HCT116 (cell line): ENCODE measurements at regions not wholly inside any gene's neighbourhood (a gene's known extent, or its start where the extent isn't known, plus 50 kb on each side); places are given as distances from the start of the nearest gene placed in this dataset.
A peak's percentile ranks its signal among the peaks of the same experiment; 100 is the strongest.

Source experiments
- ATAC-seq: fragments of 200-7000 bp; cut with Tn5 transposase; 2 replicates; pipeline ENCODE4 v1.9.1; 2020; ENCODE audit warnings: mild to moderate bottlenecking, moderate library complexity
- BruUV-seq: library from RNA; stranded (reverse); fragments of 400-500 nt; replicated peaks from 2 replicates; lab custom pipeline; 2021; lab: Mats Ljungman, UMichigan
- CTCF ChIA-PET: fragments of 300-600 bp; sonication (Branson Sonifier 250); formaldehyde crosslinking; loops from one replicate; lab custom pipeline; 2021; ENCODE audit warnings: antibody characterized with exemption; lab: Charles Lee
- POLR2A ChIA-PET: fragments of 300-600, 350-600 bp; sonication (Branson Sonifier 250); formaldehyde crosslinking; loops from one replicate; lab custom pipeline; 2021; ENCODE audit warnings: antibody characterized with exemption; lab: Charles Lee
- RAD21 ChIA-PET, 2 experiments: fragments of 300-600 bp; sonication (Branson Sonifier 250); formaldehyde crosslinking; loops; one replicate each; lab custom pipeline; 2023; ENCODE audit warnings: low total read pairs in 2 of 2; ENCODE audit not compliant: uncharacterized antibody in 2 of 2, unreplicated experiment in 2 of 2, low non-redundant PET in 1 of 2; lab: Charles Lee
- DNase-seq: peaks from one replicate; pipeline ENCODE4 v3.0.0-alpha.2; 2010; ENCODE audit warnings: low read depth, low spot score
- H2AFZ ChIP-seq: fragments of 200-600 bp; shearing (Covaris generic), sonication (generic); 2 replicates; pipeline ENCODE4 v1.6.1; 2017; ENCODE audit warnings: low read depth, mixed run types, mixed read lengths, antibody characterized with exemption, low read length; ENCODE audit not compliant: poor library complexity, severe bottlenecking
- H3K27ac ChIP-seq: 2 replicates; pipeline ENCODE4 v1.5.1; 2012; ENCODE audit warnings: low read depth, low read length
- H3K27me3 ChIP-seq: fragments of 200-600 bp; sonication (generic); 2 replicates; pipeline ENCODE4 v1.6.1; 2016; ENCODE audit warnings: mixed run types, low read length, mixed read lengths; ENCODE audit not compliant: insufficient read depth
- H3K36me3 ChIP-seq, 2 experiments: fragments of 200-500 bp in 1 of 2; fragments of 200-600 bp in 1 of 2; sonication (Bioruptor generic) in 1 of 2; sonication (generic) in 1 of 2; 2 replicates each; pipeline versions ENCODE4 v1.5.1 to v1.6.1; 2014 to 2016; ENCODE audit warnings: low read length in 2 of 2, inconsistent platforms in 1 of 2, mixed read lengths in 1 of 2, mixed run types in 1 of 2; ENCODE audit not compliant: insufficient read depth in 2 of 2, control insufficient read depth in 1 of 2
- H3K4me1 ChIP-seq, 2 experiments: fragments of 200-600 bp in 1 of 2; sonication (generic) in 1 of 2; 2 replicates each; pipeline versions ENCODE4 v1.5.1 to v1.6.1; 2012 to 2017; ENCODE audit warnings: low read length in 2 of 2, inconsistent platforms in 1 of 2, mild to moderate bottlenecking in 1 of 2, mixed read lengths in 1 of 2, mixed run types in 1 of 2, moderate library complexity in 1 of 2; ENCODE audit not compliant: insufficient read depth in 2 of 2, control insufficient read depth in 1 of 2
- H3K4me2 ChIP-seq: fragments of 200-600 bp; sonication (generic); 2 replicates; pipeline ENCODE4 v1.6.1; 2017; ENCODE audit warnings: mixed run types, low read length, mixed read lengths
- H3K4me3 ChIP-seq, 2 experiments: fragments of 200-600 bp in 1 of 2; sonication (generic) in 1 of 2; replicated peaks in 1 of 2; 2 replicates each; pipeline ENCODE4 v1.5.1; 2011 to 2016; ENCODE audit warnings: low read length in 2 of 2, control low read depth in 1 of 2, low read depth in 1 of 2, mild to moderate bottlenecking in 1 of 2, mixed read lengths in 1 of 2, mixed run types in 1 of 2
- H3K79me2 ChIP-seq: fragments of 200-600 bp; sonication (generic); 2 replicates; pipeline ENCODE4 v1.6.1; 2017; ENCODE audit warnings: mild to moderate bottlenecking, mixed run types, low read length, moderate library complexity, mixed read lengths; ENCODE audit not compliant: insufficient read depth
- H3K9ac ChIP-seq: fragments of 200-600 bp; sonication (generic); 2 replicates; pipeline ENCODE4 v1.6.1; 2016; ENCODE audit warnings: low read length, mixed read lengths
- H3K9me2 ChIP-seq: fragments of 200-600 bp; sonication (generic), shearing (Covaris generic); 2 replicates; pipeline ENCODE4 v1.6.1; 2017; ENCODE audit warnings: mixed run types, mild to moderate bottlenecking, moderate library complexity; ENCODE audit not compliant: insufficient read depth
- H3K9me3 ChIP-seq, 2 experiments: fragments of 200-500 bp in 1 of 2; fragments of 200-600 bp in 1 of 2; sonication (Bioruptor generic) in 1 of 2; sonication (generic) in 1 of 2; 2 replicates each; pipeline ENCODE4 v1.6.1; 2014 to 2017; ENCODE audit warnings: low read length in 2 of 2, mixed read lengths in 2 of 2, inconsistent platforms in 1 of 2, low read depth in 1 of 2, mild to moderate bottlenecking in 1 of 2, mixed run types in 1 of 2, moderate library complexity in 1 of 2; ENCODE audit not compliant: control insufficient read depth in 1 of 2, insufficient read depth in 1 of 2
- H4K20me1 ChIP-seq: fragments of 200-600 bp; sonication (generic), shearing (Covaris generic); 2 replicates; pipeline ENCODE4 v1.6.1; 2017; ENCODE audit warnings: mixed run types, mild to moderate bottlenecking, moderate library complexity; ENCODE audit not compliant: insufficient read depth
- ATF3 ChIP-seq: IDR thresholded peaks from 2 replicates; pipeline ENCODE4 v1.6.1; 2012
- CTCF ChIP-seq, 3 experiments: fragments of 200-600 bp in 1 of 3; sonication (generic) in 1 of 3; IDR thresholded peaks in 2 of 3; conservative IDR thresholded peaks in 1 of 3; 2 replicates each; pipeline ENCODE4 v1.5.1; 2012 to 2017; ENCODE audit warnings: low read depth in 2 of 3, low read length in 2 of 3, antibody characterized with exemption in 1 of 3, borderline replicate concordance in 1 of 3, control low read depth in 1 of 3, mild to moderate bottlenecking in 1 of 3, mixed read lengths in 1 of 3, mixed run types in 1 of 3, moderate library complexity in 1 of 3; ENCODE audit not compliant: insufficient read depth in 1 of 3
- ELF1 ChIP-seq: IDR thresholded peaks from 2 replicates; pipeline ENCODE4 v1.6.1; 2012; ENCODE audit warnings: low read depth, borderline replicate concordance
- FOSL1 ChIP-seq: IDR thresholded peaks from 2 replicates; pipeline ENCODE4 v1.6.1; 2012; ENCODE audit warnings: low read depth
- POLR2A ChIP-seq: IDR thresholded peaks from 2 replicates; pipeline ENCODE4 v1.7.0; 2011; ENCODE audit warnings: borderline replicate concordance; ENCODE audit not compliant: insufficient read depth, insufficient read length; ENCODE audit errors: extremely low read depth
- POLR2AphosphoS5 ChIP-seq: IDR thresholded peaks from 2 replicates; pipeline ENCODE4 v1.6.1; 2011; ENCODE audit warnings: mild to moderate bottlenecking, low read depth, low read length, moderate library complexity
- RAD21 ChIP-seq: IDR thresholded peaks from 2 replicates; pipeline ENCODE4 v1.6.1; 2012; ENCODE audit warnings: low read depth, mild to moderate bottlenecking
- SRF ChIP-seq: IDR thresholded peaks from 2 replicates; pipeline ENCODE4 v1.6.1; 2012; ENCODE audit warnings: low read depth
- TCF7L2 ChIP-seq: IDR thresholded peaks from 2 replicates; pipeline ENCODE4 v1.7.0; 2011; ENCODE audit warnings: borderline replicate concordance, inconsistent platforms; ENCODE audit not compliant: insufficient read depth, insufficient read length; ENCODE audit errors: extremely low read depth
- ZFX ChIP-seq: fragments of 450-650 bp; IDR thresholded peaks from 2 replicates; pipeline ENCODE4 v1.6.1; 2017
- ZNF274 ChIP-seq: fragments of 200-500 bp; sonication (Bioruptor generic); IDR thresholded peaks from 2 replicates; pipeline ENCODE4 v1.6.1; 2014; ENCODE audit warnings: mild to moderate bottlenecking, low read depth, low read length, inconsistent platforms
- intact Hi-C: fragments of 100-400 bp; cut with micrococcal nuclease; formaldehyde crosslinking; loops from 2 replicates; pipeline ENCODE4 v1.10.0; 2022

DNA sequence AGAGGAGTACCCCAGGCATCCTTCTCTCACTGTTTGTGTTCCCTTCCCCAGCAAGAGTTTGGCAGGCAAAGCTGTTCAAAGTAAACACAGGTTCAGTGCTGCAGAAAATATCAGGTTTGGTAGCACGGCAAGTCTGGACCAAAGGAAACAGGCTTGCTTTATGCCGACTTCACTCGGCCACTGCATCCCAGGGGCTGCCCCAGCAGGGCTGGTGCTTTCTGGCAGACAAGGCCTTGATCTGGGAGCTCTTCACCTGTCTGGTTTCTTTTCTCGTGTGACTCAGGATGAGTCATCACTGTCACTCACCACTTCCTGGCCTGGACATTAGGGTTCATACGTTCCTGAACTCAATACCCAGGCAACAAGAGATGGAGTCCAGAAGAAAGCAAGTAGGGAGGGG lies 52.6 kb upstream of the NAV2 start (continued):
- no peak; the same call in 1 of the 2 replicates for TF ChIP-seq ELF1
- TF ChIP-seq POLR2A, result no peak

DNA sequence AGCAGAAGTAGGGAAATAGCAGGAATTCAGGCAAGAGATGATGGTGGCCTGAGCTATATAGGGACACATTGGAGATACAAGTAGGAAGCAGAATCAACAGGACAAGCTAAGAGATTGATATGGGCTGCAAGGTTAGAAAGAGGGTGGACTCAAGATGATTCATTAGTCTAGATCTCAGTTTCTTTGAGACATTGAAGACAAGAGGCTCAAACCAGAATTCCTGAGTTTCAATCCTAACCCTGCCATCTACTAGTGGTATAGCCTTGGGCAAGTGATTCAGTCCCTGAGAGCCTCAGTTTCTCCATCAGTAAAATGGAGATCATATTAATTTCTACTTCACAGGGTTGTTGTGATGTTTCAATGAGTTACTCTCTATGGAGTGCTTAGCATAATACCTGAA lies 53.1 kb upstream of the NAV2 start:
- no peaks in the 10 kb centered on the region for H4K20me1 ChIP-seq
- no peak overlapping the region for H3K4me3 ChIP-seq
- H3K79me2 ChIP-seq, result no peaks in the 10 kb centered on the region
- no peaks in the 10 kb centered on the region for H3K36me3 ChIP-seq
- ChIA-PET CTCF (interaction anchor here (2.3 kb wide), 1 partner anchor 11 kb away, joined by 6 read pairs; no protein-coding TSS in a partner anchor), RAD21 (no interaction called here), POLR2A (no interaction called here)
- DNase-seq, result no peak
- H3K27ac ChIP-seq, result no peak overlapping the region
- H2AFZ ChIP-seq, result no peak overlapping the region
- peak overlapping the region; percentile 62; the same call in 1 of the 2 replicates for H3K4me2 ChIP-seq
- ATAC-seq, result no peak; the same call in 1 of the 2 replicates
- H3K27me3 ChIP-seq, result no peaks in the 10 kb centered on the region
- no peak overlapping the region for H3K9ac ChIP-seq
- BruUV-seq, result no TSS peak
- H3K9me2 ChIP-seq, result no peaks in the 10 kb centered on the region; the same call in 1 of the 2 replicates
- TF ChIP-seq CTCF (IDR thresholded peaks at IDR 0.05 in 2 of 3, conservative IDR thresholded peaks at IDR 0.05 in 1 of 3; ENCODE audit: borderline replicate concordance in 1 of 3, insufficient read depth in 1 of 3, low read depth in 2 of 3, low read length in 2 of 3) (no peak), RAD21 (no peak), FOSL1 (no peak), SRF (no peak), ZNF274 (no peak), TCF7L2 (no peak), ZFX (no peak), ATF3 (no peak), POLR2AphosphoS5 (no peak)
- peaks cover 15 to 24% of the 10 kb centered on the region in 2 experiments for H3K4me1 ChIP-seq
- no peaks in the 10 kb centered on the region for H3K9me3 ChIP-seq
- intact Hi-C loops, result loop anchor here (2.0 kb wide), 1 partner anchor 95 kb away; no protein-coding TSS in a partner anchor
